ENCODE measurements at regions not wholly inside any gene's neighbourhood (a gene's known extent, or its start where the extent isn't known, plus 50 kb on each side); places are given as distances from the start of the nearest gene placed in this dataset.

- H3K9ac ChIP-seq (ENCODE audit: low read depth in 2 of 2, low read length in 2 of 2): no peak overlapping the region
- H3K9me3 ChIP-seq: no peaks in the 10 kb centered on the region
- no peaks in the 10 kb centered on the region for H3K4me1 ChIP-seq
- no peak overlapping the region for H3K27ac ChIP-seq
- intact Hi-C loops (cut with DNase I): no loop called here
- no peaks in the 10 kb centered on the region for H3K36me3 ChIP-seq
- H3K27me3 ChIP-seq: no peaks in the 10 kb centered on the region
- TF ChIP-seq CTCF (IDR thresholded peaks at IDR 0.05): no peak
- DNase-seq: no peak
- H3K4me3 ChIP-seq: no peak overlapping the region
Measured at GRCh38 chr2:81600088-81600487, 1295.5 kb upstream of the LRRTM1 start.

- TF ChIP-seq CTCF (IDR thresholded peaks at IDR 0.05): no peak
- no peaks in the 10 kb centered on the region for H3K4me1 ChIP-seq
- no peak overlapping the region for H3K27ac ChIP-seq
Measured at GRCh38 chr2:81598453-81598852, 1293.9 kb upstream of the LRRTM1 start.

GRCh38 chr2:81589406-81589805 is 1284.9 kb upstream of the LRRTM1 start:
- no peak overlapping the region for H3K27ac ChIP-seq
- H3K4me1 ChIP-seq: no peaks in the 10 kb centered on the region
- no peak for DNase-seq
- H3K9ac ChIP-seq (ENCODE audit: low read depth in 2 of 2, low read length in 2 of 2): no peak overlapping the region
- intact Hi-C loops (cut with DNase I): no loop called here
- TF ChIP-seq CTCF (IDR thresholded peaks at IDR 0.05): no peak
- H3K27me3 ChIP-seq: no peaks in the 10 kb centered on the region
- no peak overlapping the region for H3K4me3 ChIP-seq
- no peaks in the 10 kb centered on the region for H3K36me3 ChIP-seq
- no peaks in the 10 kb centered on the region for H3K9me3 ChIP-seq

More at GRCh38 chr2:81598453-81598852, 1293.9 kb upstream of the LRRTM1 start:
- H3K9ac ChIP-seq (ENCODE audit: low read depth in 2 of 2, low read length in 2 of 2): no peak overlapping the region
- DNase-seq: no peak
- intact Hi-C loops (cut with DNase I): no loop called here
- no peaks in the 10 kb centered on the region for H3K36me3 ChIP-seq
- H3K4me3 ChIP-seq: no peak overlapping the region
- H3K27me3 ChIP-seq: no peaks in the 10 kb centered on the region
- no peaks in the 10 kb centered on the region for H3K9me3 ChIP-seq

- no peak for DNase-seq
- H3K27me3 ChIP-seq: no peaks in the 10 kb centered on the region
- no peak overlapping the region for H3K4me3 ChIP-seq
- intact Hi-C loops (cut with DNase I): no loop called here
- no peaks in the 10 kb centered on the region for H3K36me3 ChIP-seq
- no peaks in the 10 kb centered on the region for H3K9me3 ChIP-seq
- no peak overlapping the region for H3K27ac ChIP-seq
- no peak for TF ChIP-seq CTCF (IDR thresholded peaks at IDR 0.05)
- H3K9ac ChIP-seq (ENCODE audit: low read depth in 2 of 2, low read length in 2 of 2): no peak overlapping the region
- H3K4me1 ChIP-seq: no peaks in the 10 kb centered on the region
Measured at GRCh38 chr2:81583311-81584108, 1279.0 kb upstream of the LRRTM1 start.

GRCh38 chr2:81576713-81577112 is 1272.2 kb upstream of the LRRTM1 start:
- H3K9me3 ChIP-seq: no peaks in the 10 kb centered on the region
- no peak for DNase-seq
- H3K27ac ChIP-seq: no peak overlapping the region
- intact Hi-C loops (cut with DNase I): no loop called here
- H3K4me1 ChIP-seq: no peaks in the 10 kb centered on the region
- no peak overlapping the region for H3K9ac ChIP-seq (ENCODE audit: low read depth in 2 of 2, low read length in 2 of 2)
- H3K27me3 ChIP-seq: no peaks in the 10 kb centered on the region
- no peaks in the 10 kb centered on the region for H3K36me3 ChIP-seq
- H3K4me3 ChIP-seq: no peak overlapping the region
- no peak for TF ChIP-seq CTCF (IDR thresholded peaks at IDR 0.05)
